GM12878 (cell line): ENCODE measurements at regions not wholly inside any gene's neighbourhood (a gene's known extent, or its start where the extent isn't known, plus 50 kb on each side); places are given as distances from the start of the nearest gene placed in this dataset.

Experiments used
- ASH2L ChIP-seq: fragments of 300-600, 200-600 bp; sonication (generic); IDR thresholded peaks from 2 replicates; pipeline ENCODE4 v1.6.1; 2017; ENCODE audit warnings: low read depth, mild to moderate bottlenecking, borderline replicate concordance
- ATF7 ChIP-seq: fragments of 450-650 bp; IDR thresholded peaks from 2 replicates; pipeline ENCODE4 v1.6.1; 2016; ENCODE audit warnings: low read depth, mild to moderate bottlenecking
- CBFB ChIP-seq: IDR thresholded peaks from 2 replicates; pipeline ENCODE4 v1.6.1; 2016; ENCODE audit warnings: antibody characterized with exemption, low read depth
- E4F1 ChIP-seq: fragments of 450-650 bp; IDR thresholded peaks from 2 replicates; pipeline ENCODE4 v1.6.1; 2018; ENCODE audit warnings: borderline replicate concordance, mild to moderate bottlenecking; ENCODE audit not compliant: partially characterized antibody
- LARP7 ChIP-seq: fragments of 450-650 bp; IDR thresholded peaks from 2 replicates; pipeline ENCODE4 v1.6.1; 2017; ENCODE audit warnings: mild to moderate bottlenecking
- NFIC ChIP-seq: IDR thresholded peaks from 2 replicates; pipeline ENCODE4 v1.6.1; 2012; ENCODE audit warnings: low read depth, mild to moderate bottlenecking, inconsistent platforms, low read length, moderate library complexity
- PKNOX1 ChIP-seq: fragments of 450-650 bp; IDR thresholded peaks from 2 replicates; pipeline ENCODE4 v1.6.1; 2016; ENCODE audit warnings: mild to moderate bottlenecking
- SMC3 ChIP-seq: IDR thresholded peaks from 2 replicates; pipeline ENCODE4 v1.6.1; 2011; ENCODE audit warnings: low read length, improper control_type of control experiment, borderline replicate concordance
- SPI1 ChIP-seq: IDR thresholded peaks from 2 replicates; pipeline ENCODE4 v1.6.1; 2011; ENCODE audit warnings: low read depth, mild to moderate bottlenecking, low read length, moderate library complexity, borderline replicate concordance; ENCODE audit not compliant: insufficient read depth
- TARDBP ChIP-seq: IDR thresholded peaks from 2 replicates; pipeline ENCODE4 v1.6.1; 2016; ENCODE audit warnings: borderline replicate concordance
- USF2 ChIP-seq: IDR thresholded peaks from 2 replicates; pipeline ENCODE4 v1.6.1; 2011; ENCODE audit warnings: low read depth, low read length, improper control_type of control experiment, borderline replicate concordance

GRCh38 chr3:67109651-67110204, 111.6 kb downstream of the KBTBD8 start (continued):
- no peak for TF ChIP-seq PKNOX1
- TF ChIP-seq SPI1, result no peak
- TF ChIP-seq E4F1, result no peak
- TF ChIP-seq CBFB, result no peak
- TF ChIP-seq USF2, result no peak
- TF ChIP-seq LARP7, result no peak
- no peak for TF ChIP-seq NFIC
- no peak for TF ChIP-seq ATF7
- no peak for TF ChIP-seq ASH2L
- no peak for TF ChIP-seq TARDBP
- TF ChIP-seq SMC3, result peak; percentile 57; the same call in 1 of the 2 replicates
